ENCODE measurements at regions not wholly inside any gene's neighbourhood (a gene's known extent, or its start where the extent isn't known, plus 50 kb on each side); places are given as distances from the start of the nearest gene placed in this dataset.

DNA sequence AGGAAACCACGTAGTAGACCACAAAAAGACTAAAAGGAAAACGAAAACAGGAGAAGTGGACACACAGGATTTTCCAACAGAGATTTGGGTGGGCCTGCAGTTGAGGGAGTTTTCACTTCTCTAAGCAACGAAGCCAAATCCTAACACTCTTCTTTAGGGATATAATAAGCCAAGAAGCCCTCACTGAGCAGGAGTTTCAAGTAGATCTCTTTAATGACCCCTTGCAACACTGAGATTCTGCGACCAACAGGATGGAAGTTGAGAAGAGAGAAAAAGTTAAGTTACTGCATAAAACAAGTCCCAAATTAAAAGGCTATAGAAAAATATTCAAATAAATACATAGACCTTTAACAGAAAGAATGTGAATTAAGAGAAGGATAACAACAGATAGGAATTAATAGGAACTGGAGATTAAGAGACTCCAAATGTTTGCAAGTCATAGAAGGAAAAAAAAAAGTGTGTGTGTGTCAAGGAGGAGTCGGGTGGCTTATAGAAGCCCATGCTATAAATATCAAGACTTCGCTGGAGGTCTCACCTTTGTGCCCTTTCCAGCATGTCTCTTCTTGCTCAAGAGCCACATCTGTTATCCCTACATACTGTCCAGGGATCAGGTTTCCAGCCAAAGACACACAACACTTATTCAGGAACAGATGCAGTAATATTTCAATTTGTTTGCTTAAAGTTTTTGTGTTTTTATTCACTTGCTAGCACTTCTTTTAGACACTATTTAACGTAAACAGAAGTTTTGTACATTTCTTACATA, 69.4 kb upstream of the ARHGAP28 start:
- DNase-seq: no peak

GRCh38 chr18:6661692-6662415, 67.7 kb upstream of the ARHGAP28 start:
- no peak for DNase-seq

GRCh38 chr18:6666012-6666685, 63.4 kb upstream of the ARHGAP28 start:
- DNase-seq: no peak

DNA sequence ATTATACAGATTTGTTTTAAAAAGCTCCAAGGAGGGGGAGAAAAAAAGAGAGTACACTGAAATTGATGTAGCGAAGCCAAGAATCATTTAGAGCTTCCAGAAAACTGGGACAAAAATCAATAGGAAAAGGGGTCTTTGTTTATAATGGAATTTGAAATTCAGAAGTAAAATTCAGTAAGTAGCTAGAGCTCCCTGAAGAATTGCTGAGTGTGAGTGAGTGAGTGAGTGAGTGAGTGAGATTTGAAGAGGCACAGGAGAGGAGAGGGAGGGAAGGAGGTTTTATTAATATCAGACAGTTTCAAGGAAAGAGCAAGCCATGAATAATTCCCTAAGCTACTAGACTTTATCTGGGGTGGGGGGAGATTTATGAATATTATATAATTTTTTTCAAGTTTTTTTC, 60.7 kb upstream of the ARHGAP28 start:
- no peak for DNase-seq

DNA sequence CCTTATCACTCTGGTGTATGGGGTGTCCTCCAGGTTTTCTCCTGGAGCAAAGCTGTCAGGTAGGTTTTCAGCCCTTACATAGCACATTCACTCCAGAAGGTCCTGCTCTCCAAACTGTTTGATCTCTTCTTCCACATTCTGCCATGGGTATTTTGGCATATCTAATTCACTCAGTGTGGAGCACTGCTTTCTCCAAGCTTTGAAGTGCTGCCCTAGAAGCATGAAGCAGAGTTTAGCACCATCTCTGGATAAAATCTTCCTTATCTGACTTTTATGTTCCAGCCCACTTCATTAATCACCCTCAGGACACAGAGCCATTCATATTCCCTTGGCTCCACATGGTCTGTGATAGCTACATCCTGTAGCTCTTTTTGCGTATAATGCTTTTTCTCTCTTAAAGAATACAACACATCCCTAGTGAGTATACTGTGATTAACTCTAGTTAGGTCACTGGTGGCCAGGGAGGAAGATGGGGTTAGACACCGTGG, 56.7 kb upstream of the ARHGAP28 start:
- DNase-seq: no peak

DNA sequence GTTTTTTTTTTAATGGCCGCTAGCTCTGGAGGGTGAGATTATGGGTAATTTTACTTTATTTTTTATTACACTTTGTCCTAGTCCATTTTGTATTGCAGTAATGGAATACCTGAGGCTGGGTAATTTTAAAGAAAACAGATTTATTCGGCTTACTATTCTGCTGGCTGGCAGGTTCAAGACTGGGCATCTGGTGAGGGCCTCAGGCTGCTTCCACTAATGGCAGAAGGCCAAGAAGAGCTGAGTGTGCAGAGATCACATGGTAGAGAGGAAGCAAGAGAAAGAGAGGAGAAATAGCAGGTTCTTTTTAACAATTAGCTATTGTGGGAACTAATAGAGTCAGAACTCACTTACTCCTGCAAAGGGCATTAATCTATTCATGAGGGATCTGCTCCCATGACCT, 52.4 kb upstream of the ARHGAP28 start:
- no peak for DNase-seq

DNA sequence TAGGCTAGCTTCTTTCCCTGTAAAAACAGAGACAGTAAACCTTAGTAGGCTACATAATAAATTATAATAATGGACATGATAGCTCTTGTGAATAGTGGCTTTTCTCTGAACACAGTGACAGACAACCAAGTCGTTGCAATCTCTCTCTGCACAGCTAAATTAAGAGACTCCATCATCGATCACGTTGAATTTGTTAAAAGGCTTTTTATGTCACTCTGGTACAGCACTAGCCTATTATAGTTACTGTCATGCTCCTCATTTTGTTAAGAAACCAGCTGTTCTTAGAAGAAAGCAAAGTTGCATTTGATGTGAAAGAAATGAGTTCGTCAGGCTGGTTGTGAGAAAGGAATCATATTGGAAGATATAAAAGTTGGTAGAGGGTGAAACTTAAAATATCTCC, 50.3 kb upstream of the ARHGAP28 start:
- DNase-seq: no peak

Measured in NCI-H1694 (cell line).